ENCODE measurements at regions not wholly inside any gene's neighbourhood (a gene's known extent, or its start where the extent isn't known, plus 50 kb on each side); places are given as distances from the start of the nearest gene placed in this dataset.
A peak's percentile ranks its signal among the peaks of the same experiment; 100 is the strongest.

- peaks cover 27% of the 10 kb centered on the region for H3K4me1 ChIP-seq (ENCODE audit: control insufficient read depth, extremely low read depth, insufficient read depth, low read length)
- TF ChIP-seq CTCF (optimal IDR thresholded peaks at IDR 0.05 in 1 of 3, IDR thresholded peaks at IDR 0.05 in 1 of 3, conservative IDR thresholded peaks at IDR 0.05 in 1 of 3; ENCODE audit: extremely low read depth in 1 of 3, insufficient read depth in 2 of 3, low read length in 3 of 3) = no peak
- TF ChIP-seq EZH2 (IDR thresholded peaks at IDR 0.05; ENCODE audit: low read length) = no peak
- no peak overlapping the region for H3K4me3 ChIP-seq (ENCODE audit: control insufficient read depth in 2 of 3, extremely low read depth in 1 of 3, insufficient read depth in 2 of 3, low read depth in 1 of 3, low read length in 3 of 3)
- H3K27ac ChIP-seq (ENCODE audit: control insufficient read depth, insufficient read depth, low read length) = no peak overlapping the region
- dilution Hi-C loops (cut with MboI; ENCODE audit: extremely low pct_ligation_motif_present, low sequenced_read_pairs) = no loop called here
- no peak overlapping the region for H3K4me2 ChIP-seq (ENCODE audit: control insufficient read depth, extremely low read depth, insufficient read depth, low read depth, low read length)
- H4K20me1 ChIP-seq (ENCODE audit: control insufficient read depth, extremely low read depth, insufficient read depth, low read length) = no peaks in the 10 kb centered on the region
- H3K9ac ChIP-seq (ENCODE audit: control insufficient read depth, extremely low read depth, insufficient read depth, low read length) = no peak overlapping the region
- H2AFZ ChIP-seq (ENCODE audit: control insufficient read depth, low read length) = no peak overlapping the region
- no peak for DNase-seq (ENCODE audit: low read depth, low spot score)
- H3K79me2 ChIP-seq (ENCODE audit: control insufficient read depth, insufficient read depth, low read length) = no peaks in the 10 kb centered on the region
- H3K36me3 ChIP-seq (ENCODE audit: control insufficient read depth in 2 of 2, extremely low read depth in 1 of 2, insufficient read depth in 2 of 2, low read length in 2 of 2) = no peaks in the 10 kb centered on the region
- H3K9me1 ChIP-seq (ENCODE audit: control insufficient read depth, extremely low read depth, insufficient read depth, low read length) = no peaks in the 10 kb centered on the region
- no peak for FAIRE-seq
- no peaks in the 10 kb centered on the region for H3K27me3 ChIP-seq (ENCODE audit: control insufficient read depth, extremely low read depth, insufficient read depth, low read length)
- no peaks in the 10 kb centered on the region for H3K9me3 ChIP-seq (ENCODE audit: control insufficient read depth, low read depth, low read length)
These were observed 281.8 kb downstream of the FGFR2 start for GRCh38 chr10:121316432-121316831.

DNA sequence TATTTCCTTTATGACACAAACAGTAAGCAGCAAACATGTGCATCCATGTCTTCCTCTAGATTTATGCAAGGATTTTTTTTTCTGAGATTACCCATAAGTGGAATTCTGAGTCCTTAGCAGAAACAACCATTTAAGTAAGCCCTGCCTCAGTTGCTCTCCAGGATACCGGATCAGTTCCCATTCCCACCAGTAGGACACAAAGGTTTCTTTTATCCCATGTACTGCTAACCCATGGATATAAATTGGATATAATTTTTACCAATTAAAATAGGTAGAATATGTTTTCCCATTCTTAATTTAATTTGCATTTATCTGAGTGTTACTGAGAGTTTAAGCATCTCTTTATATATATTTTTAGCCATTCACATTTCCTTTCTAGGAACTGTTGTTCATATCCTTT lies 280.9 kb downstream of the FGFR2 start:
- dilution Hi-C loops (cut with MboI; ENCODE audit: extremely low pct_ligation_motif_present, low sequenced_read_pairs) = no loop called here
- no peak for FAIRE-seq

More for the DNA sequence above, 280.9 kb downstream of the FGFR2 start:
- H3K9ac ChIP-seq (ENCODE audit: control insufficient read depth, extremely low read depth, insufficient read depth, low read length) = no peak overlapping the region
- H2AFZ ChIP-seq (ENCODE audit: control insufficient read depth, low read length) = no peak overlapping the region
- no peaks in the 10 kb centered on the region for H3K9me1 ChIP-seq (ENCODE audit: control insufficient read depth, extremely low read depth, insufficient read depth, low read length)
- no peak for TF ChIP-seq EZH2 (IDR thresholded peaks at IDR 0.05; ENCODE audit: low read length)
- TF ChIP-seq CTCF (optimal IDR thresholded peaks at IDR 0.05 in 1 of 3, IDR thresholded peaks at IDR 0.05 in 1 of 3, conservative IDR thresholded peaks at IDR 0.05 in 1 of 3; ENCODE audit: extremely low read depth in 1 of 3, insufficient read depth in 2 of 3, low read length in 3 of 3) = peak in 1 of 3 experiments; percentile 5
- peaks cover 22% of the 10 kb centered on the region for H3K4me1 ChIP-seq (ENCODE audit: control insufficient read depth, extremely low read depth, insufficient read depth, low read length)
- no peaks in the 10 kb centered on the region for H4K20me1 ChIP-seq (ENCODE audit: control insufficient read depth, extremely low read depth, insufficient read depth, low read length)
- no peak for DNase-seq (ENCODE audit: low read depth, low spot score)
- H3K4me3 ChIP-seq (ENCODE audit: control insufficient read depth in 2 of 3, extremely low read depth in 1 of 3, insufficient read depth in 2 of 3, low read depth in 1 of 3, low read length in 3 of 3) = no peak overlapping the region
- no peaks in the 10 kb centered on the region for H3K27me3 ChIP-seq (ENCODE audit: control insufficient read depth, extremely low read depth, insufficient read depth, low read length)
- no peaks in the 10 kb centered on the region for H3K9me3 ChIP-seq (ENCODE audit: control insufficient read depth, low read depth, low read length)
- no peak overlapping the region for H3K27ac ChIP-seq (ENCODE audit: control insufficient read depth, insufficient read depth, low read length)
- no peak overlapping the region for H3K4me2 ChIP-seq (ENCODE audit: control insufficient read depth, extremely low read depth, insufficient read depth, low read depth, low read length)
- no peaks in the 10 kb centered on the region for H3K79me2 ChIP-seq (ENCODE audit: control insufficient read depth, insufficient read depth, low read length)
- no peaks in the 10 kb centered on the region for H3K36me3 ChIP-seq (ENCODE audit: control insufficient read depth in 2 of 2, extremely low read depth in 1 of 2, insufficient read depth in 2 of 2, low read length in 2 of 2)
